ENCODE measurements at regions not wholly inside any gene's neighbourhood (a gene's known extent, or its start where the extent isn't known, plus 50 kb on each side); places are given as distances from the start of the nearest gene placed in this dataset.
"Not testable (repeated sequence)": the region's sequence is repeated elsewhere in the genome, so short reads cannot be mapped to it uniquely, and the experiment has no call there.

DNA sequence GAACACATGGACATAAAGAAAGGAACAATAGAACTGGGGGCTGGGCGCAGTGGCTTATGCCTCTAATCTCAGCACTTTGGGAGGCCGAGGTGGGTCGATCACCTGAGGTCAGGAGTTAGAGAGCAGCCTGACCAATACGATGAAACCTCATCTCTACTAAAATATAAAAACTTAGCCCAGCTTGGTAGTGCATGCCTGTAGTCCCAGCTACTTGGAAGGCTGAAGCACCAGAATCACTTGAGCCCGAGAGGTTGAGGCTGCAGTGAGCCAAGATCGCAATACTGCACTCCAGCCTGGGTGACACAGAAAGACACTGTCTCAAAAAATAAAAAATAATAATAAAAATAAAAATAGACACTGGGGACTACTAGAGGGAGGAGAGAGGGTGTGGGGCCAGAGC lies 154.5 kb downstream of the SEC23A start:
- H3K9ac ChIP-seq = no peak overlapping the region
- H3K4me2 ChIP-seq = no peak overlapping the region
- H3K27ac ChIP-seq = no peak overlapping the region
- TF ChIP-seq Cebpa-rat (IDR thresholded peaks at IDR 0.05) = no peak
- H3K4me1 ChIP-seq = no peaks in the 10 kb centered on the region
- no peaks in the 10 kb centered on the region for H3K36me3 ChIP-seq
- no peaks in the 10 kb centered on the region for H4K20me1 ChIP-seq
- H3K27me3 ChIP-seq = no peaks in the 10 kb centered on the region
- 0 out of 22 replicates have a peak, but pooled peaks cover 0 to 3% (median 0%) of the 10 kb centered on the region in 11 experiments for H3K9me3 ChIP-seq (replicated peaks in 1 of 11)
- H3K4me3 ChIP-seq = no peak overlapping the region

DNA sequence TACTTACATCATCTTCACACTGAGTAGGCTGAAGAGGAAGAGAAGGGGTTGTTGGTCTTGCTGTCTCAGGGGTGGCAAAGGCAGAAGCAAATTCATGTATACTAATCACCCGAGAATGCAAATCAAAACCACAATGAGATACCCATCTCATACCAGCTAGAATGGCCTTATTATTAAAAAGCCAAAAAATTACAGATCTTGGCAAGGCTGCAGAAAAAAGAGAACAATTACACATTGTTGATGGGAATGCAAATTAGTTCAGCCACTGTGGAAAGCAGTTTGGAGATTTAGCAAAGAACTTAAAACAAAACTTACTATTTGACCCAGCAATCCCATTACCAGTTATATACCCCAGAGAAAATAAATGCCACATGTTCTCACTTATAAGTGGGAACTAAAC lies 154.9 kb downstream of the SEC23A start:
- Histone ChIP-seq H3K36me3 (no peaks in the 10 kb centered on the region), H3K4me1 (no peaks in the 10 kb centered on the region), H4K20me1 (no peaks in the 10 kb centered on the region), H3K9me3 (replicated peaks in 1 of 11) (0 out of 22 replicates have a peak, but pooled peaks cover 0 to 3% (median 0%) of the 10 kb centered on the region in 11 experiments), H3K9ac (no peak overlapping the region), H3K27me3 (no peaks in the 10 kb centered on the region), H3K27ac (no peak overlapping the region), H3K4me3 (no peak overlapping the region), H3K4me2 (no peak overlapping the region)
- no peak for TF ChIP-seq Cebpa-rat (IDR thresholded peaks at IDR 0.05)

DNA sequence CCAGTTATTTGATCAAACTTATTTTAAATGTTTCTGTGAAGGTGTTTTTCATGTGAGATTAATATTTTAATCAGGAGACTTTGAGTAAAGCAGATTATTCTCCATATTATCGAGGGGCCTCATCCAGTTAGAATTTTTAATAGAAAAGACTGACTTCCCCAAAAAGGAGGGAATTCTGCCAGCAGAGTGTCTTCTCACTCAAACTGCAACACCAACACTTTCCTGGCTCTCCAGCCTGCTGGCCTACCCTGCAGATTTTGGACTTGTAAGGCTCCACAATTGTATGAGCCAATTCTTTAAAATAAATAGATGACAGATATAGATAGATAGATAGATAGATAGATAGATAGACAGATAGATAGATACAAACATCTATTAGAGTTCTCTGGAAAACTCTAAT lies 155.7 kb downstream of the SEC23A start:
- no peak for TF ChIP-seq Cebpa-rat (IDR thresholded peaks at IDR 0.05)
- no peaks in the 10 kb centered on the region for H3K36me3 ChIP-seq

DNA sequence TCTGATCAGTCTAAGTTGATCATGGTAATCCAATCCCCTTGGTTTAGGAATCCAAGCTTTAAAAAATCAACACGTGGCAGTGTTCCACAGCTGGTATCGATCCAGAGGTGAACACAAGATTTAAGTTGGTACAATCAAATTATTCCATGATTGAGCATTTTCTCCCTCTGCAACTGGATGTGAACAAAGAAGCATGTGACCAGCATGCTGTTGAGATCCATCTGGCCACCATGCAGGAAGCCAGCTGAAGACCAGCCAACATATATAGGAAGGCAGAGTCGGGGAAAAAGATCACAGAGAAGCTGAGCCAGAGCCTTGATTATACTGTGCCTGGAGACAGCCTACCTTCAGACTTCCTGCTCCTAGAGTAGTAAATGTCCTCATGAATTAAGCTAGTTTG lies 158.3 kb downstream of the SEC23A start:
- Histone ChIP-seq H4K20me1 (no peaks in the 10 kb centered on the region), H3K9me3 (replicated peaks in 1 of 11) (no peaks in the 10 kb centered on the region), H3K36me3 (no peaks in the 10 kb centered on the region), H3K27ac (no peak overlapping the region), H3K27me3 (no peaks in the 10 kb centered on the region), H3K4me1 (no peaks in the 10 kb centered on the region), H3K4me3 (no peak overlapping the region), H3K9ac (no peak overlapping the region), H3K4me2 (no peak overlapping the region)
- TF ChIP-seq Cebpa-rat (IDR thresholded peaks at IDR 0.05) = no peak

More for the DNA sequence above, 155.7 kb downstream of the SEC23A start:
- Histone ChIP-seq H3K9ac (no peak overlapping the region), H3K27ac (no peak overlapping the region), H3K9me3 (replicated peaks in 1 of 11) (0 out of 22 replicates have a peak, but pooled peaks cover 0 to 3% (median 0%) of the 10 kb centered on the region in 11 experiments), H3K4me3 (no peak overlapping the region), H3K4me1 (no peaks in the 10 kb centered on the region), H3K27me3 (no peaks in the 10 kb centered on the region), H4K20me1 (no peaks in the 10 kb centered on the region), H3K4me2 (no peak overlapping the region)

DNA sequence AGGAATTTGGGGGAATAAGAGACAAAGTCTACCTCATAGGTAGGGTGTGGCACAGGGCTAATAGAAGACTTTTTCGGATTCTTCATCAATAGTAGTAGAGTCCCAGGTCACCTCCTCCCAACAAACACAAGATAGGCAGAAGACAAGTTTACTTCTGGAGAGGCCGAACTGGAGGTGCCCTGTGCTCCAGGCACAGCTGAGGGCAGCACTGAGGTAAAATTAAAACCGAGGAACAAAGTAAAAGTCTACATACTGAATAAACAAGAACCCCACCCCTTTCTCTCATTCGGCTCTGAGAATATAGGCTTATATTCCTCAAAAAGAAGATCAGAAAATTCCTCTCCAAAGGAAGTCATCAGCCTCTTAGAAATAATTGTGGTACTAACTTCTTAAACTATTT lies 161.5 kb downstream of the SEC23A start:
- no peak overlapping the region for H3K4me2 ChIP-seq
- no peaks in the 10 kb centered on the region for H3K4me1 ChIP-seq
- H3K4me3 ChIP-seq = no peak overlapping the region
- no peak overlapping the region for H3K9ac ChIP-seq
- no peaks in the 10 kb centered on the region for H4K20me1 ChIP-seq
- H3K27me3 ChIP-seq = no peaks in the 10 kb centered on the region
- H3K9me3 ChIP-seq (replicated peaks in 1 of 11) = no peaks in the 10 kb centered on the region
- H3K36me3 ChIP-seq = no peaks in the 10 kb centered on the region
- H3K27ac ChIP-seq = no peak overlapping the region
- TF ChIP-seq Cebpa-rat (IDR thresholded peaks at IDR 0.05) = no peak

DNA sequence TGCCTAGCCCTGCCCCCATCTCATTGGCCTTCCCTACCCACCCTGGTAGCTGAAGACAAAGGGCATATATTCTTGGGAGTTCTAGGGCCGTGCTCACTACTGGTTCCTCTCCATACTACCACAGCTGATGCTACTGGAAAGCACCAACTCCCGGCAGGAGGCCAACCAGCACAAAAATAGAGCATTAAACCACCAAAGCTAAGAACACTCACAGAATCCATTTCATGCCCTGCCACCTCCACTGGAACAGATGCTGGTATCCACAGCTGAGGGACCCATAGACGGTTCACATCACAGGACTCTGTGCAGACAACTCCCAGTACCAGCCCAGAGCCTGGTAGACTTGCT lies 170.4 kb downstream of the SEC23A start:
- H3K9ac ChIP-seq; H3K36me3 ChIP-seq; H3K27me3 ChIP-seq; H3K9me3 ChIP-seq (replicated peaks in 1 of 11); H3K4me3 ChIP-seq; H4K20me1 ChIP-seq; H3K4me2 ChIP-seq; H3K4me1 ChIP-seq; H3K27ac ChIP-seq: not testable (repeated sequence)

DNA sequence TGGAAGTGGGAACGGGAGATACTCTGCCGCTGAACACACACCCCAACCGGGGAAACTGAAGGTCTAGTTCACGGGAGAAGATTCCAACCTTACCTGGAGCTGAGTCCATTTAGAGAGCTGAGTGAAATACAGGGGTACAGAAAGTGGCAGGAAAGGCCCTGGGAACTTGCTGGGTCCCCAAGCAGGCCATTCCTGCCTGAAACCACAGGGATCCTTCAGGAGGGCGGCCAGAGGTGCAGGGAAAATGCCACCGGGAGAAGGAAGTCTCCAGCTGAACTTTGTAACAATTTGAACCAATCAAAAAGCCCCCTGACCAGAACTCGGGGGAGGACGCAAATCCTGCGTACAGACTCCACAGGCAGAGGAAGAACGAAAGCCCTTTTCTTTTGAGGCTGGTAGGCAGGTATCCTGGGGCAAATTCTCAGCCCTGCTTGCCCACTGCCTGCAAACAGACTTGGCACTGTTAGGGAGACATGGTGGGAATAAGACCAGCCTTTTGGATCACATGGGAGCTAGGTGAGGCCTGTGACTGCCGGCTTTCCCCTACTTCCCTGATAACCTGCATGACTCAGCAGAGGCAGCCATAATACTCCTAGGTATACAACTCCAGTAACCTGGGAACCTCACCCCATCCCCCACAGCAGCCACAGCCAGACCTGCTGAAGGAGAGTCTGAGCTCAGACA lies 170.9 kb downstream of the SEC23A start:
- Histone ChIP-seq H3K4me1 (no peaks in the 10 kb centered on the region), H3K9me3 (replicated peaks in 1 of 11) (no peaks in the 10 kb centered on the region), H3K9ac (no peak overlapping the region), H3K27me3 (no peaks in the 10 kb centered on the region), H4K20me1 (no peaks in the 10 kb centered on the region), H3K4me3 (no peak overlapping the region), H3K27ac (no peak overlapping the region), H3K36me3 (no peaks in the 10 kb centered on the region), H3K4me2 (no peak overlapping the region)
- no peak for TF ChIP-seq Cebpa-rat (IDR thresholded peaks at IDR 0.05)

DNA sequence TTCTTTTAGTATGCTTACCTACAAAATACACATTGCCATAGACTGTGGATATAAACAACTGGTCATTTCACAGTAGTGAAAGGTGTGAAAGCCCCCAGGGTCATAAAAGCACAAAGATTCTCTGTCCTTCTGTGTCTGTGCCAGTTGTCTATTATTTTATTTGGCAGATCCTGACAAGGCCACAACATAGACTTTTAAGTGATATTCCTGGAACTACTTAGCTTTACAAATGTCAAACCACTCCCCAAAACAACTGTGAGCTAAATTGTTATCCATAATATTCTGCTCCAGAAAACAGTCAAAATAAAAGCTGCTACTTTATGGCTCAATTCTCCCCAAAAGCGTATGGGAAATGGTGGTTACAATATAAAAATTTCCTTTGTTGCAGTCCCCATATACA lies 172.1 kb downstream of the SEC23A start:
- no peak overlapping the region for H3K4me2 ChIP-seq
- no peak overlapping the region for H3K27ac ChIP-seq
- no peak for TF ChIP-seq Cebpa-rat (IDR thresholded peaks at IDR 0.05)
- no peaks in the 10 kb centered on the region for H3K9me3 ChIP-seq (replicated peaks in 1 of 11)
- no peaks in the 10 kb centered on the region for H3K4me1 ChIP-seq
- H3K27me3 ChIP-seq = no peaks in the 10 kb centered on the region
- no peaks in the 10 kb centered on the region for H3K36me3 ChIP-seq
- H3K4me3 ChIP-seq = no peak overlapping the region
- no peaks in the 10 kb centered on the region for H4K20me1 ChIP-seq
- H3K9ac ChIP-seq = no peak overlapping the region

DNA sequence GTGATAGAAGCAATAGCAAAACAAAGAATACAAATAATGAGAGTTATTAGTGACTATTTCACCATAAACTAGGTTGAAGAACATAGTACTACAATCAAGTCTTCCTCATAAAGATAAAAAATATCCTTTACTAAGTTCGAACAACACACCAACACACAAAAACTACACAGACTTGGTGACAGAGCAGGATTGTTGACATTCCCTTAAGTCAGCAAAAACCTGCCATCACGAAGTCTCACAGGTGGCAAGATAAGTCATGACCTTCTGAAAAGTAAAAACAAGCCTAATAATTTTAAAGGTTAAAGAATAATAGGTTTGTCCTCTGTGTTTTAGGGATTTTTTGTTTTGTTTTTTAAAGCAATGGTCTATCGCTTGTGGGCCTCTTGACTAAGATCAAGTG lies 173.0 kb downstream of the SEC23A start:
- Histone ChIP-seq H3K9ac (no peak overlapping the region), H4K20me1 (no peaks in the 10 kb centered on the region), H3K4me2 (no peak overlapping the region), H3K4me3 (no peak overlapping the region), H3K36me3 (no peaks in the 10 kb centered on the region), H3K27ac (no peak overlapping the region), H3K9me3 (replicated peaks in 1 of 11) (no peaks in the 10 kb centered on the region), H3K4me1 (no peaks in the 10 kb centered on the region), H3K27me3 (no peaks in the 10 kb centered on the region)
- no peak for TF ChIP-seq Cebpa-rat (IDR thresholded peaks at IDR 0.05)

DNA sequence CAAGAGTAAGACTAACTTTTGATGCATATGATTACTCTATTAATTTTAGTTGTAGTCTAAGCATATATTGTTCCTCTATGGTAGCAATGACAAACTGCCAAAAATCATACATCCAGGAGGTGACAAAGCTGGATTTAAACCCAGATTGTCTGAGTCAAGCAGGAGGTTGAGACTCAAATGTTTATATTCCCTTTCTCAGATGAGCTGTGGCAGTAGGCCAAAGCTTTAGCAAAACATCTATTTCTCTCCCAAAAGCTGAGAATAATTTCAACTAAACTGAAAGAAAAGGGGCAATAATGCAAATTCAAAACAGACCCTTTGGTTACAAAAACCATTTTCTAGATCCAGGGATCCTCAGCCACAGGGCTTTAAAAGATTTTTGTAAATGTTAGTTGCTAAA lies 173.6 kb downstream of the SEC23A start:
- Histone ChIP-seq H3K27me3 (no peaks in the 10 kb centered on the region), H3K36me3 (no peaks in the 10 kb centered on the region), H3K4me3 (no peak overlapping the region), H3K4me2 (no peak overlapping the region), H3K27ac (no peak overlapping the region), H3K9ac (no peak overlapping the region), H3K4me1 (no peaks in the 10 kb centered on the region), H3K9me3 (replicated peaks in 1 of 11) (no peaks in the 10 kb centered on the region), H4K20me1 (no peaks in the 10 kb centered on the region)
- no peak for TF ChIP-seq Cebpa-rat (IDR thresholded peaks at IDR 0.05)

DNA sequence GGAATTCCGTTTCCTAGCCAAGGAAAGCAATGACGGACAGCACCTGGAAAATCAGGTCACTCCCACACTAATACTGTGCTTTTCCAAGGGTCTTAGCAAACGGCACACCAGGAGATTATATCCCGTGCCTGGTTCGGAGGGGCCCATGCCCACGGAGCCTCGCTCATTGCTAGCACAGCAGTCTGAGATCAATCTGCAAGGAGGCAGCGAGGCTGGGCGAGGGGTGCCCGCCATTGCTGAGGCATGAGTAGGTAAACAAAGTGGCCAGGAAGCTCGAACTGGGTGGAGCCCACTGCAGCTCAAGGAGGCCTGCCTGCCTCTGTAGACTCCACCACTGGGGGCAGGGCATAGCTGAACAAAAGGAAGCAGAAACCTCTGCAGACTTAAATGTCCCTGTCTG lies 181.1 kb downstream of the SEC23A start:
- not testable (repeated sequence) for H3K4me1 ChIP-seq, H4K20me1 ChIP-seq

More for the DNA sequence above, 181.1 kb downstream of the SEC23A start:
- H3K27me3 ChIP-seq, H3K36me3 ChIP-seq, H3K9ac ChIP-seq, H3K27ac ChIP-seq, H3K4me2 ChIP-seq, H3K4me3 ChIP-seq: not testable (repeated sequence)
- peaks cover under 1 to 11% (median 4%) of the 10 kb centered on the region in 11 experiments; a peak in 10 of 22 replicates for H3K9me3 ChIP-seq (replicated peaks in 1 of 11)
